Tibial nerve (tissue), 4 donors: ENCODE measurements at regions not wholly inside any gene's neighbourhood (a gene's known extent, or its start where the extent isn't known, plus 50 kb on each side); places are given as distances from the start of the nearest gene placed in this dataset.

Experiments used
- DNase-seq, 2 donors: peaks; one replicate each; pipeline ENCODE4 v3.0.0-alpha.2; 2019; ENCODE audit warnings: low spot score in 2 of 2
- H3K27ac ChIP-seq, 4 donors: fragments of 200-600 bp; sonication (generic) in 3 of 4; one replicate each; pipeline ENCODE4 v1.5.1; 2017 to 2019; ENCODE audit warnings: mild to moderate bottlenecking in 1 of 4
- H3K27me3 ChIP-seq, 2 donors: fragments of 200-600 bp; sonication (generic) in 1 of 2; one replicate each; pipeline versions ENCODE4 v1.5.1 to v1.6.0; 2017 to 2019
- H3K36me3 ChIP-seq, 3 donors: fragments of 200-600 bp; sonication (generic); one replicate each; pipeline ENCODE4 v1.5.1; 2018 to 2019
- H3K4me1 ChIP-seq, 4 donors: fragments of 200-600 bp; sonication (generic) in 3 of 4; one replicate each; pipeline ENCODE4 v1.5.1; 2017 to 2019
- H3K4me3 ChIP-seq, 4 donors: fragments of 200-600 bp; sonication (generic) in 3 of 4; one replicate each; pipeline ENCODE4 v1.5.1; 2017 to 2019; ENCODE audit warnings: mild to moderate bottlenecking in 1 of 4, moderate library complexity in 1 of 4
- H3K9me3 ChIP-seq, 4 donors: fragments of 200-600 bp; sonication (generic) in 3 of 4; one replicate each; pipeline ENCODE4 v1.5.1; 2017 to 2019
- EP300 ChIP-seq, 2 donors: sonication (generic); formaldehyde crosslinking; IDR thresholded peaks; one replicate each; pipeline ENCODE4 v1.6.1; 2017; ENCODE audit warnings: antibody characterized with exemption in 2 of 2, mild to moderate bottlenecking in 1 of 2
- POLR2A ChIP-seq, 2 donors: fragments of 450-650 bp; IDR thresholded peaks; one replicate each; pipeline ENCODE4 v1.6.1; 2017; ENCODE audit warnings: antibody characterized with exemption in 2 of 2, mild to moderate bottlenecking in 2 of 2, moderate library complexity in 2 of 2
- WGBS, 2 donors: methylation state at CpG; one replicate each; pipeline ENCODE4 v1.1.5; 2018; 5-methylcytosine and 5-hydroxymethylcytosine counted together
- TF ChIP-seq, protein P1 (sequence below), 5 experiments: fragments of 200-600 bp in 3 of 5; fragments of 450-650 bp in 2 of 5; sonication (generic) in 3 of 5; IDR thresholded peaks; one replicate each; pipeline ENCODE4 v1.5.1; 2016 to 2019; ENCODE audit warnings: antibody characterized with exemption in 5 of 5, mild to moderate bottlenecking in 3 of 5, moderate library complexity in 2 of 5

DNA sequence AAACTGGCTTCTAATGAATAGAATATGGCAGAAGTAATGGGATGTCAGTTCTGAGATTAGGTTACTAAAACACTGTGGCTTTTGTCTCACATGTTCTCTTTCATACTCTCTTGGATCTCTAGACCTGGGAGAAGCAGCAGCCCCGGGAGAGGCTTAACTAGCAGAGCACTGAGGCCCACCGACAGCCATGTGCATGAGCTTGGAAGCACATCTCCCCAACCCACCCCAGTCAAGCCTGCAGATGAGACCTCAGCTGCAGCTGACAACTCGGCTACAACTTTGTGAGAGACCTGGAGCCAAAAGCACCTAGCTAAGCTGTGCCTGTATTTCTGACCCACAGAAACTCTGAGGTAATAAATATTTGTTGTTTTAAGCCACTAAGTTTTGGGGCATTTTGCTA, 100.8 kb downstream of the TRIM29 start:
- 74 to 88% methylated on average over 3 of the region's 3 CpGs for WGBS, 2 donors
- Histone ChIP-seq H3K27me3 (no peaks in the 10 kb centered on the region), H3K36me3 (no peaks in the 10 kb centered on the region), H3K27ac (no peak overlapping the region), H3K4me1 (no peaks in the 10 kb centered on the region), H3K4me3 (no peak overlapping the region), H3K9me3 (peaks cover 0 to 18% (median 0%) of the 10 kb centered on the region in 4 donors)
- DNase-seq: no peak
- TF ChIP-seq, protein P1, sequence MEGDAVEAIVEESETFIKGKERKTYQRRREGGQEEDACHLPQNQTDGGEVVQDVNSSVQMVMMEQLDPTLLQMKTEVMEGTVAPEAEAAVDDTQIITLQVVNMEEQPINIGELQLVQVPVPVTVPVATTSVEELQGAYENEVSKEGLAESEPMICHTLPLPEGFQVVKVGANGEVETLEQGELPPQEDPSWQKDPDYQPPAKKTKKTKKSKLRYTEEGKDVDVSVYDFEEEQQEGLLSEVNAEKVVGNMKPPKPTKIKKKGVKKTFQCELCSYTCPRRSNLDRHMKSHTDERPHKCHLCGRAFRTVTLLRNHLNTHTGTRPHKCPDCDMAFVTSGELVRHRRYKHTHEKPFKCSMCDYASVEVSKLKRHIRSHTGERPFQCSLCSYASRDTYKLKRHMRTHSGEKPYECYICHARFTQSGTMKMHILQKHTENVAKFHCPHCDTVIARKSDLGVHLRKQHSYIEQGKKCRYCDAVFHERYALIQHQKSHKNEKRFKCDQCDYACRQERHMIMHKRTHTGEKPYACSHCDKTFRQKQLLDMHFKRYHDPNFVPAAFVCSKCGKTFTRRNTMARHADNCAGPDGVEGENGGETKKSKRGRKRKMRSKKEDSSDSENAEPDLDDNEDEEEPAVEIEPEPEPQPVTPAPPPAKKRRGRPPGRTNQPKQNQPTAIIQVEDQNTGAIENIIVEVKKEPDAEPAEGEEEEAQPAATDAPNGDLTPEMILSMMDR (IDR thresholded peaks at IDR 0.05): no peak
- TF ChIP-seq EP300 (IDR thresholded peaks at IDR 0.05) (no peak), POLR2A (IDR thresholded peaks at IDR 0.05) (no peak)

DNA sequence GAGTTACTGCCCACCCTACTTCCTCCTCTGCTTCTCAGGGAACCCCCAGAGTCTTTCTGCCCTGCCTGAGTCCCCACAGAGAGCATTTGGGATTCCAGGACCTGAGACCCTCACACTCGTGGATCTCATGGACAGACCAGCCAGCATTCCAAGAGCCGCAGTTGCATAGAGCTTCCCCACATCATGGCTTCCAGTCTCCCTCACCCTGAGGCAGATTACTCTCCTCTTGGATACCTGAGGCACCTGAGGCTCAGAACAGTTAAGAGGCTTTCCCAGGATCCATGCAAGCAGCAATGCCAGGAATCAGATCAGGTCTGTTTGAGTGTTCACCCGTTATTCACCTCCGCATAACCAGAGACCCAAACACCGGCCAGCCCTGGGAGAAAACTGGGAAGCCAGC, 102.2 kb downstream of the TRIM29 start:
- DNase-seq: no peak
- Histone ChIP-seq H3K27me3 (no peaks in the 10 kb centered on the region), H3K4me1 (no peaks in the 10 kb centered on the region), H3K27ac (no peak overlapping the region), H3K4me3 (no peak overlapping the region), H3K36me3 (no peaks in the 10 kb centered on the region), H3K9me3 (peaks cover 0 to 18% (median 0%) of the 10 kb centered on the region in 4 donors)
- 97 to 98% methylated on average over 5 of the region's 5 CpGs for WGBS, 2 donors
- no peak for TF ChIP-seq EP300 (IDR thresholded peaks at IDR 0.05)
- no peak for TF ChIP-seq POLR2A (IDR thresholded peaks at IDR 0.05)
- TF ChIP-seq, protein P1 (IDR thresholded peaks at IDR 0.05): no peak

DNA sequence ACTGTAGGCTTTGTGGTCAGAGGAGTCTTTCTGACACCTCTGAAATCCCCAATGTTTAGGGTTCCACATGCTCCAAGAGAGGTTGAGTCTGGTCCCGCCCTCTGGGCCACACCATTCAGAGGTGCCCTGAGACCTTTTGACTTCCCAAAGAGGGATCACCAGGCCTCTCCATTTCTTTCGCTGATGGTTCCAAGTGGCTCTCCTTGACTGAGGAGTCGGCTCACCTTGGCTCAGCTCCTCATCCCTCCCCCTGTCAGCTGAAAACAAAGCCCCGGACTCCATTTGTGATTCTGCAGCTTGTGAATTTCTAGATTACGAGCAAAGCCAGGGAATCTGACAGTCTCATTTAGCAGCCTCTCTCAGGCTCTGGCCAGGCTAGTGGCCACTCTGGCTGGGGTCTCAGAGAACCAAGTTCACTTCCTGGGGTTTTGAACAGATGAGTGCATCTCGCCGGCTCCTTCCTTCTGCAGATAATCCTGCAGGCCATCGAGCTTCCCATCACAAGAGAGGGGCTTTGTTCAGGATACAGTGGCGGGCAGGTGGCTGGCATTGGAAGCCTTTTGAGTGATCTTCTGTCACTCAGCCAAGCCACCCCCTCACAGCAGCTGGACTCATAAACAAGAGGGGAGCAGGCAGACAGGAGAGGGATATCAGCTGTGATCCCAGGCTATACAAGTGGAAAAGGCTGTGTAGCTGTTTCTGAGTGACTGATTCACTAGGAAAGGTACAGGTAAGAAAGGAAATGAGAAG, 102.9 kb downstream of the TRIM29 start:
- Histone ChIP-seq H3K36me3 (no peaks in the 10 kb centered on the region), H3K4me3 (no peak overlapping the region), H3K4me1 (no peaks in the 10 kb centered on the region), H3K9me3 (peaks cover 0 to 18% (median 0%) of the 10 kb centered on the region in 4 donors), H3K27ac (no peak overlapping the region), H3K27me3 (no peaks in the 10 kb centered on the region)
- WGBS, 2 donors: 74 to 82% methylated on average over 9 of the region's 9 CpGs
- DNase-seq: no peak
- TF ChIP-seq EP300 (IDR thresholded peaks at IDR 0.05) (no peak), POLR2A (IDR thresholded peaks at IDR 0.05) (no peak)
- TF ChIP-seq, protein P1 (IDR thresholded peaks at IDR 0.05): no peak

DNA sequence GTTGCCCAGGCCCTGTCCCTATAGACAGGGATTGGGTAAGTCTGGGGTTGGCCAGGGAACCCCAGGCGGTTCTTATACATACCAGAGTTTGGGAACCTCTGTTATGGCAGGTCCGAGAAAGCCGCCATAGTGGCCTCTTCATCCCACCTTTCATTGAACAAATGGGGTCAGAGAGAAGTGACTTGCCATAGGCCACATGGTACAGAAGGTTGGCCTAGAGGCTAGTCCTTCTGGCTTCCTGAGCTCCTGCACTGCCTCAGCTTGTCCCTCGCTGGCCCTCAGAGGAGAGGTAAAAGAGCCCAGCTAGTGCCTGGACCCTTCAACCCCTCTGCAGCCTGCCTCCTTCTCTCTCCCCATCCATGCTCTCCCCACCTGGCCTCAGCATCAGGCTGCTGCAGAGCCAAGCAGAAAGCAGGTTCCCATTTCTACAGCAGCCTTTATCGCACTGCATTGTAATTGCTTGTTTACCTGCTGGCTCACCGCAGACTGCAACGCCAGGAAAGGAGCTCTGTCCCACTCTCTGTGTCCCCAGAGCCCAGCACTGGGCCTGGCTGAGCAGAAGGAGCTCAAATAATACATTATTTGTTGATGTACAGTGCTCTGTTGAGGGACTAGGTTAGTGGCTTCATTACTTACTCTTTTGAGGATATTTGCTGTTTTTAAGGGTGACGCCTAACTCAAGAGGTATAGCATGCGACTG, 103.6 kb downstream of the TRIM29 start:
- DNase-seq: no peak
- no peak overlapping the region for H3K27ac ChIP-seq
- H3K36me3 ChIP-seq: no peaks in the 10 kb centered on the region
- no peak overlapping the region for H3K4me3 ChIP-seq
- H3K9me3 ChIP-seq: peaks cover 0 to 18% (median 0%) of the 10 kb centered on the region in 4 donors
- no peaks in the 10 kb centered on the region for H3K27me3 ChIP-seq
- H3K4me1 ChIP-seq: no peaks in the 10 kb centered on the region
- WGBS, 2 donors: 83 to 91% methylated on average over 9 of the region's 9 CpGs
- TF ChIP-seq, protein P1 (IDR thresholded peaks at IDR 0.05): no peak
- no peak for TF ChIP-seq EP300 (IDR thresholded peaks at IDR 0.05)
- no peak for TF ChIP-seq POLR2A (IDR thresholded peaks at IDR 0.05)

DNA sequence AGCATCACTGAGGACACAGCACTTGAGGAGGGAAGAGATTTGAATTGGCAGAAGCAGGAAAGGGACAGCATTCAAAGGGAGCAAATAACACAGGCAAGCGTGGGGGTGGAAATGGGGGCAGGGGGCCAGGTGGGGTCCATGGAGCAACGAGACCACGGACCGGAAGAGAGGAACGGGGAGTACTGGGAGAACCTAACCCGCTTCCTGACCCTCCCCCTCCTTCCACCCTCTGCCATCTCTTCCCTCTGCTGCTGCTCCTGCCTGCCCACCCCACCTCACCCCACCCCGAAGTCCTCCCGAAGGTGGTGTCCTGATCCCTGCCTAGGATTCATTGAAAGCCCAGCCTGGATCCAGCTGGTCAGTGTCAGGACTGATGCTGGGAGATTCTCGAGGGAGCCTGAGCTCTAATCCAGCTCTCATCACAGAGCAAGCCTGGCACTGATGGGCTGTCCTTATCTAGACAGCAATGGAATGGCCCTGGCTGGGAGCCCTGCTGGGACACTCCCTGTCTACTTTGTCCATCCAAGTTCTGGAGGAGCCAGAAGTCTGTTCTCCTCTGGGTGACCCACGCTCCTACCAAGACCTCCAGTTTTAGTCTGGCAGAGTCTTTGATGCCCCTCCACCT, 105.0 kb downstream of the TRIM29 start:
- no peak overlapping the region for H3K27ac ChIP-seq
- no peaks in the 10 kb centered on the region for H3K36me3 ChIP-seq
- 59 to 71% methylated on average over 9 to 10 of the region's 10 CpGs for WGBS, 2 donors
- H3K4me3 ChIP-seq: no peak overlapping the region
- no peak for DNase-seq
- H3K4me1 ChIP-seq: no peaks in the 10 kb centered on the region
- peaks cover 0 to 2% of the 10 kb centered on the region in 2 donors for H3K27me3 ChIP-seq
- peaks cover 0 to 18% (median 0%) of the 10 kb centered on the region in 4 donors for H3K9me3 ChIP-seq
- TF ChIP-seq POLR2A (IDR thresholded peaks at IDR 0.05) (no peak), EP300 (IDR thresholded peaks at IDR 0.05) (no peak)
- TF ChIP-seq, protein P1 (IDR thresholded peaks at IDR 0.05): no peak
